H1 (cell line): ENCODE measurements at regions not wholly inside any gene's neighbourhood (a gene's known extent, or its start where the extent isn't known, plus 50 kb on each side); places are given as distances from the start of the nearest gene placed in this dataset.

Experiments used
- ASH2L ChIP-seq: fragments of 200-600, 300-600 bp; sonication (generic); IDR thresholded peaks from one replicate; pipeline ENCODE4 v1.7.1; 2017; ENCODE audit warnings: low read length
- KDM1A ChIP-seq: fragments of 200-600, 300-600 bp; sonication (generic); IDR thresholded peaks from 2 replicates; pipeline ENCODE4 v1.7.1; 2016; ENCODE audit warnings: mild to moderate bottlenecking, low read length, borderline replicate concordance

GRCh38 chr11:44467413-44467812 is 98.0 kb upstream of the CD82 start (continued):
- TF ChIP-seq KDM1A (no peak; the same call in 1 of the 2 replicates), ASH2L (peak; percentile 81)
